Activated T-cell treated with anti-CD3 and anti-CD28 coated beads, Interleukin-2, amount 50 U/mL, for 72 hours (primary cell): ENCODE measurements at regions not wholly inside any gene's neighbourhood (a gene's known extent, or its start where the extent isn't known, plus 50 kb on each side); places are given as distances from the start of the nearest gene placed in this dataset.
"Not testable (repeated sequence)": the region's sequence is repeated elsewhere in the genome, so short reads cannot be mapped to it uniquely, and the experiment has no call there.

Experiments
- ATAC-seq, 2 donors: fragments of 150-1000 bp; cut with Tn5 transposase; replicated peaks in 1 of 2; 2 replicates each; pipeline ENCODE4 v1.10.0; 2021; ENCODE audit warnings: moderate library complexity in 2 of 2, mild to moderate bottlenecking in 1 of 2
- DNase-seq, 2 donors: peaks; one replicate each; pipeline ENCODE4 v3.0.0; 2021 to 2022; ENCODE audit warnings: mixed read lengths in 1 of 2
- H3K27ac Mint-ChIP-seq: one replicate; pipeline ENCODE4 v1.8.0; 2022; ENCODE audit warnings: mild to moderate bottlenecking, moderate library complexity, mixed read lengths
- H3K27me3 Mint-ChIP-seq: one replicate; pipeline ENCODE4 v1.8.0; 2022; ENCODE audit warnings: low read depth, mixed read lengths
- H3K36me3 Mint-ChIP-seq, 2 donors: one replicate each; pipeline ENCODE4 v1.8.0; 2022; ENCODE audit warnings: mixed read lengths in 2 of 2, mild to moderate bottlenecking in 1 of 2; ENCODE audit not compliant: insufficient read depth in 2 of 2
- H3K4me1 Mint-ChIP-seq: one replicate; pipeline ENCODE4 v1.8.0; 2022; ENCODE audit warnings: low read depth, mixed read lengths
- H3K4me3 Mint-ChIP-seq, 2 donors: one replicate each; pipeline ENCODE4 v1.8.0; 2022; ENCODE audit warnings: mild to moderate bottlenecking in 2 of 2, mixed read lengths in 2 of 2, moderate library complexity in 2 of 2
- H3K9me3 Mint-ChIP-seq, 2 donors: one replicate each; pipeline ENCODE4 v1.8.0; 2022; ENCODE audit warnings: mixed read lengths in 2 of 2

GRCh38 chr22:44650806-44651205 lies 51.2 kb upstream of the PRR5 start:
- H3K4me1 Mint-ChIP-seq, result no peaks in the 10 kb centered on the region
- no peak for ATAC-seq
- no peaks in the 10 kb centered on the region for H3K9me3 Mint-ChIP-seq
- no peaks in the 10 kb centered on the region for H3K36me3 Mint-ChIP-seq
- no peak overlapping the region for H3K4me3 Mint-ChIP-seq
- no peaks in the 10 kb centered on the region for H3K27me3 Mint-ChIP-seq
- DNase-seq, result no peak
- no peak overlapping the region for H3K27ac Mint-ChIP-seq

DNA sequence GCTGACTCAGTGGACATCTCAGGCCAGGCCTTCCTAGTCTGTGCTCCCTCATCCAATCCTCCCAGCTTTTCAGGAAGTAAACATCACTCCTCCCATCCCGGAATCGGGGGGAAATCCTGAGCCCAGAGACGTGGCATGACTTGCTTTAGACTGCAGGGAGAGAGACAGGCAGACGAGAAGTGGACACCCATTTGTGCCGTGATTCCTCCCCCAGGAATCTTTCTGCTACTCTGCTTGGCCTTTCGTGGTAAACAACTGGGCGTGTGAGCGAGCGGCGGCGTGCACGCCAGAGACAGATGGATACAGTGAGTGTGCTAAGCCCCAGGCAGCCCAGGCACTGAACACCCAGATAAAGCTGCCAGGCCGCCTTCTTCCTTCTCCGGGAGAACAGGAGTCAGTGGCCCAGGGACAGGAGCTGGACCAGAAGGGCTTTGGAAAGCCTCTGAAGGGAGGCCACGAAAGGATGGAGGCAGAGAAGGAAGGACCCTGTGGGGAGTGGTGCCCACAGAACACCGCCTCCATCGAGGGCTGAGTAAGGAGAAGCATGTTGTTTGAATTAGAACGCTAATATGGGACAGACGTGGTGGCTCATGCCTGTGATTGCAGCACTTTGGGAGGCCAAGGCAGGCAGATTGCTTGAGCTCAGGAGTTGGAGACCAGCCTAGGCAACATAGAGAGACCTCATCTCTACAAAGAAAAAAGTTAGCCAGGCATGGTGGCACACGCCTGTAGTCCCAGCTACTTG lies 53.0 kb upstream of the PRR5 start:
- Mint-ChIP-seq H3K4me1 (no peaks in the 10 kb centered on the region), H3K27me3 (no peaks in the 10 kb centered on the region), H3K9me3 (no peaks in the 10 kb centered on the region), H3K4me3 (no peak overlapping the region), H3K36me3 (no peaks in the 10 kb centered on the region), H3K27ac (no peak overlapping the region)
- ATAC-seq, result no peak
- no peak for DNase-seq

DNA sequence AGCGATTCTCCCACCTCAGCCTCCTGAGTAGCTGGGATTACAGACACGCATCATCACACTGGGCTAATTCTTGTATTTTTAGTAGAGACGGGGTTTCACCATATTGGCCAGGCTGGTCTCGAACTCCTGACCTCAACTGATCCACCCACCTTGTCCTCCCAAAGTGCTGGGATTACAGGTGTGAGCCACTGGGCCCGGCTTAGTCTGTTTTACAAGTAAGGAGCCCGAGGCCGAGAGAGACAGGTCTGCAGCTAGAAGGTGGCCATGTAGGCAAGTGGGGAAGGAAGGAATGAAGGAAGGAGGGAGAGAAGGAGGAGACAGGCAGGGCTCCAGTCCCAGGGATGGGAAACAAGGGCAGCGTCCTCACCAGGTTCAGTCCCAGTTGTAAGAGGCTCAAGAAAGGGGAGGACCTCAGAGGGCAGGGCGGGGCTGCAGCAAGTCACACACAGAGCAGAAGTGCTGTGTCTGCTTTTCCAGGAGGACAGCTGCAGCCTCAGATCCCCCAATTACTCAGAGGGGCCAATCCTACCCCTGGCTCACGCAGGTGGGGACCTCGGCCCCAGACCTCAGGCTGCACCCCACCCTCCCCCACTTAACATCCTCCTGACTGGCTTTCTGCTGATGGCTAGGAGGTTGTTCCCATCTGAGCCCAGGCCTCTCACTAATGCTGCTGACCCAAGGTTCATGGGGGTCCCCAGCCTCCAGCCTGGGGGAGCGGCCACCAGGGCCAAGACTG lies 53.8 kb upstream of the PRR5 start:
- ATAC-seq (no peak), DNase-seq (no peak)
- Mint-ChIP-seq H3K27me3 (no peaks in the 10 kb centered on the region), H3K4me1 (no peaks in the 10 kb centered on the region), H3K9me3 (no peaks in the 10 kb centered on the region), H3K27ac (no peak overlapping the region), H3K4me3 (no peak overlapping the region), H3K36me3 (no peaks in the 10 kb centered on the region)

DNA sequence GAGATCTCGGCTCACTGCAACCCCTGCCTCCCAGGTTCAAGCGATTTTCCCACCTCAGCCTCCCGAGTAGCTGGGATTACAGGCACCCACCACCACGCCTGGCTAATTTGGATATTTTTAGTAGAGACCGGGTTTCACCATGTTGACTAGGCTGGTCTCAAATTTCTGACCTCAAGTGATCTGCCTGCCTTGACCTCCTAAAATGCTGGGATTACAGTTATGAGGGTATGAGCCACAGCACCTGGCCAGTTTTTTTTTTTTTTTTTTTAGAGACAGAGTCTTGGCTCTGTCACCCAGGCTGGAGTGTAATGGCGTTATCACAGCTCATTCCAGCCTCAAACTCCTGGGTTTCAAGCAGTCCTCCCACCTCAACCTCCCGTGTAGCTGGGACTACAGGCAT lies 54.9 kb upstream of the PRR5 start:
- no peak for DNase-seq
- ATAC-seq, result no peak
- no peaks in the 10 kb centered on the region for H3K9me3 Mint-ChIP-seq
- H3K4me1 Mint-ChIP-seq, result no peaks in the 10 kb centered on the region
- H3K27me3 Mint-ChIP-seq, result no peaks in the 10 kb centered on the region
- H3K27ac Mint-ChIP-seq, result no peak overlapping the region
- H3K4me3 Mint-ChIP-seq, result no peak overlapping the region
- H3K36me3 Mint-ChIP-seq, result no peaks in the 10 kb centered on the region

- Mint-ChIP-seq H3K9me3 (no peaks in the 10 kb centered on the region), H3K27ac (no peak overlapping the region), H3K4me3 (no peak overlapping the region)
Observed at GRCh38 chr22:44646668-44647067, 55.3 kb upstream of the PRR5 start.

GRCh38 chr22:44646141-44646540 lies 55.9 kb upstream of the PRR5 start:
- H3K27ac Mint-ChIP-seq, result no peak overlapping the region
- no peak for ATAC-seq

More at GRCh38 chr22:44646668-44647067, 55.3 kb upstream of the PRR5 start:
- Mint-ChIP-seq H3K36me3 (no peaks in the 10 kb centered on the region), H3K4me1 (no peaks in the 10 kb centered on the region), H3K27me3 (no peaks in the 10 kb centered on the region)
- no peak for ATAC-seq
- DNase-seq, result no peak

GRCh38 chr22:44645531-44645930 lies 56.5 kb upstream of the PRR5 start:
- Mint-ChIP-seq H3K27ac (no peak overlapping the region), H3K4me3 (no peak overlapping the region), H3K36me3 (no peaks in the 10 kb centered on the region), H3K9me3 (no peaks in the 10 kb centered on the region), H3K4me1 (no peaks in the 10 kb centered on the region), H3K27me3 (no peaks in the 10 kb centered on the region)
- DNase-seq (no peak), ATAC-seq (no peak)

More at GRCh38 chr22:44646141-44646540, 55.9 kb upstream of the PRR5 start:
- no peaks in the 10 kb centered on the region for H3K9me3 Mint-ChIP-seq
- H3K36me3 Mint-ChIP-seq, result no peaks in the 10 kb centered on the region
- H3K4me3 Mint-ChIP-seq, result no peak overlapping the region
- H3K27me3 Mint-ChIP-seq, result no peaks in the 10 kb centered on the region
- no peak for DNase-seq
- no peaks in the 10 kb centered on the region for H3K4me1 Mint-ChIP-seq

DNA sequence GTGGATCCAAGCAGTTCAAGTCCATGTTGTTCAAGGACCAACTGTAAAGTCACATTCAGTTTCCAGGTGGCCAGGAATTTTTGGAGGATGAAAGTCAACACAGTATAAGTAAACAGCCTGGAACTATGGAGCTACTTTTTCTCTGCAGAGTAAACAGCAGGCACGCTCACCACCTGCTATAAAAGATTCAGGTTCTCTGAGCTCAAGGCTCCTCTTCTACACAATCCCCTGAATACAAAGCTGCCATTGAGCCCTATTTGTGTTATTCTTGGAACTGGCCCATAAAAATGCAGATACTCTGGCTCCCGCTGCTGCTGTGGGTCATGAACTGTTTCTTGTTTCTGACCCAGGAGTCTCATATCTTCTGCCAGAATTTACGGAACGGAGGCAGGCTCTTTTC lies 56.9 kb upstream of the PRR5 start:
- H3K27ac Mint-ChIP-seq, result no peak overlapping the region
- H3K4me1 Mint-ChIP-seq, result no peaks in the 10 kb centered on the region
- no peak for DNase-seq
- H3K9me3 Mint-ChIP-seq, result no peaks in the 10 kb centered on the region
- no peak overlapping the region for H3K4me3 Mint-ChIP-seq
- ATAC-seq, result no peak
- no peaks in the 10 kb centered on the region for H3K27me3 Mint-ChIP-seq
- no peaks in the 10 kb centered on the region for H3K36me3 Mint-ChIP-seq

DNA sequence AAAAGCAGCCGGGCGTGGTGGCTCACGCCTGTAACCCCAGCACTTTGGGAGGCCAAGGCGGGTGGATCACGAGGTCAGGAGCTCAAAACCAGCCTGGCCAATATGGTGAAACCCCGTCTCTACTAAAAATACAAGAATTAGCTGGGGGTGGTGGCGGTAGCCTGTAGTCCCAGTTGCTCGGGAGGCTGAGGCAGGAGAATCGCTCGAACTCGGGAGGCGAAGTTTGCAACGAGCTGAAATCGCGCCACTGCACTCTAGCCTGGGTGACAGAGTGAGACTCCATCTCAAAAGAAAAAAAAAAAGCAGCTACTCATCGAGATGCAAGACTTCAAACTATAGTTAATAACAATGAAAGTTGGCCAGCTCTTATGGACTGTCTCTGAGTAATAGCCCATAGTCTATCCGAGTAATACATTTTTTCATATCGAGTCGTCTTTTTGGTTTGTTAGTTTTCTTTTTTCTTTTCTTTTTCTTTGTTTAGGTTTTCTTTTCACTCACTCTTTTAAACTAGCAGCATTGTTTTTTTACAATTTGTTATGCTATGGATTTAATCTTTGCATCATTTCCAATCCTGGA lies 58.4 kb upstream of the PRR5 start:
- H3K36me3 Mint-ChIP-seq, H3K27me3 Mint-ChIP-seq, H3K27ac Mint-ChIP-seq, H3K4me3 Mint-ChIP-seq, H3K4me1 Mint-ChIP-seq, DNase-seq, ATAC-seq, H3K9me3 Mint-ChIP-seq: not testable (repeated sequence)

- ATAC-seq (no peak), DNase-seq (no peak)
- Mint-ChIP-seq H3K36me3 (no peaks in the 10 kb centered on the region), H3K4me3 (no peak overlapping the region), H3K4me1 (no peaks in the 10 kb centered on the region), H3K9me3 (peaks cover 0 to under 1% of the 10 kb centered on the region in 2 donors), H3K27me3 (no peaks in the 10 kb centered on the region), H3K27ac (no peak overlapping the region)
Observed at GRCh38 chr22:44642096-44642644, 59.8 kb upstream of the PRR5 start.

GRCh38 chr22:44640618-44641155 lies 61.3 kb upstream of the PRR5 start:
- ATAC-seq (no peak), DNase-seq (no peak)
- Mint-ChIP-seq H3K36me3 (no peaks in the 10 kb centered on the region), H3K9me3 (peaks cover 0 to 6% of the 10 kb centered on the region in 2 donors), H3K27me3 (peaks cover 7% of the 10 kb centered on the region), H3K4me3 (no peak overlapping the region), H3K27ac (no peak overlapping the region), H3K4me1 (no peaks in the 10 kb centered on the region)

DNA sequence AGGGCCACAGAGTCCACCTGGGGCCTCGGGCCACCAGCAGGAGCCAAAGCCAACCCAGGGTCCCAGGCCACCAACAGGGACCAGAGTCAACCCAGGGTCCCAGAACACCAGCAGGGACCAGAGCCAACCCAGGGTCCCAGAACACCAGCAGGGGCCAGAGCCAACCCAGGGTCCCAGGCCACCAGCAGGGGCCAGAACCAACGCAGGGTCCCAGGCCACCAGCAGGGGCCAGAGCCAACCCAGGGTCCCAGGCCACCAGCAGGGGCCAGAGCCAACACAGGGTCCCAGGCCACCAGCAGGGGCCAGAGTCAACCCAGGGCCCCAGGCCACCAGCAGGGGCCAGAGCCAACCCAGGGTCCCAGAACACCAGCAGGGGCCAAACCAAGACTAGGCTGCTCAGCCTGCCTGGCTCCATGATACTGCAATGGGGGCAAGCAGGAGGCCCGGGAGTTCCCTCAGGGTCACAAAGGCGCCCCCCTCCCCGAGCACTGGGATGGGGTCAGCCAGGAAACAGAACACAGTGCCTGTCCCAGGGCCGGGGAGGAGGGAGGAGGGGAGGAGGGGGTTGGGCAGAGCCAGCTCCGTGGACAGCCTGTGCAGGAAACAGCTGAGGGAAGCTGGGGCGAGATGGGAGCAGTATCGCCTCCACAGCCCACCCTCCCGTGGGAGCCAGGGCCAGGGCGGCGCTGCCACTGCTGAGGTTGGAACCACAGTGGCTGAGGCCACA lies 62.0 kb upstream of the PRR5 start:
- peaks cover 0 to 6% of the 10 kb centered on the region in 2 donors for H3K9me3 Mint-ChIP-seq
- H3K27me3 Mint-ChIP-seq, result peaks cover 7% of the 10 kb centered on the region
- DNase-seq (no peak), ATAC-seq (no peak)
- H3K36me3 Mint-ChIP-seq, result no peaks in the 10 kb centered on the region
- no peaks in the 10 kb centered on the region for H3K4me1 Mint-ChIP-seq
- H3K27ac Mint-ChIP-seq, result no peak overlapping the region
- no peak overlapping the region for H3K4me3 Mint-ChIP-seq
